Stimulated activated CD4-positive, alpha-beta T cell treated with anti-CD3 and anti-CD28 coated beads, Interleukin-15, amount 100 ng/mL, for 24 hours (primary cell): ENCODE measurements at regions not wholly inside any gene's neighbourhood (a gene's known extent, or its start where the extent isn't known, plus 50 kb on each side); places are given as distances from the start of the nearest gene placed in this dataset.
"Not testable (repeated sequence)": the region's sequence is repeated elsewhere in the genome, so short reads cannot be mapped to it uniquely, and the experiment has no call there.

Experiments
- DNase-seq: peaks from one replicate; pipeline ENCODE4 v3.0.0-alpha.2; 2020

- no peak for DNase-seq
Observed at GRCh38 chr5:71910741-71911140, 191.7 kb downstream of the CARTPT start.

- no peak for DNase-seq
Observed at GRCh38 chr5:71912021-71912420, 192.9 kb downstream of the CARTPT start.

GRCh38 chr5:71914281-71914680 is 193.0 kb upstream of the MAP1B start:
- DNase-seq = no peak

- DNase-seq = no peak
Observed at GRCh38 chr5:71922584-71923106, 184.6 kb upstream of the MAP1B start.

- DNase-seq = no peak
Observed at GRCh38 chr5:71923755-71924154, 183.5 kb upstream of the MAP1B start.

- DNase-seq = no peak
Observed at GRCh38 chr5:71924325-71924724, 182.9 kb upstream of the MAP1B start.

- DNase-seq = no peak
Observed at GRCh38 chr5:71924980-71925379, 182.3 kb upstream of the MAP1B start.

GRCh38 chr5:71925608-71926091 is 181.6 kb upstream of the MAP1B start:
- DNase-seq = no peak

- no peak for DNase-seq
Observed at GRCh38 chr5:71929003-71929402, 178.3 kb upstream of the MAP1B start.

- DNase-seq = not testable (repeated sequence)
Observed at GRCh38 chr5:71930554-71930953, 176.7 kb upstream of the MAP1B start.

- DNase-seq = no peak
Observed at GRCh38 chr5:71932131-71932654, 175.1 kb upstream of the MAP1B start.

GRCh38 chr5:71932655-71933338 is 174.5 kb upstream of the MAP1B start:
- DNase-seq = no peak

- no peak for DNase-seq
Observed at GRCh38 chr5:71934322-71934721, 173.0 kb upstream of the MAP1B start.

GRCh38 chr5:71937921-71938698 is 169.2 kb upstream of the MAP1B start:
- no peak for DNase-seq

GRCh38 chr5:71938895-71939294 is 168.4 kb upstream of the MAP1B start:
- no peak for DNase-seq

- no peak for DNase-seq
Observed at GRCh38 chr5:71939452-71940230, 167.6 kb upstream of the MAP1B start.

GRCh38 chr5:71943874-71944273 is 163.4 kb upstream of the MAP1B start:
- no peak for DNase-seq

GRCh38 chr5:71945436-71945835 is 161.8 kb upstream of the MAP1B start:
- no peak for DNase-seq

- DNase-seq = no peak
Observed at GRCh38 chr5:71946343-71947030, 160.8 kb upstream of the MAP1B start.

GRCh38 chr5:71948206-71948605 is 159.1 kb upstream of the MAP1B start:
- DNase-seq = no peak

- DNase-seq = no peak
Observed at GRCh38 chr5:71949772-71950171, 157.5 kb upstream of the MAP1B start.

GRCh38 chr5:71953866-71954265 is 153.4 kb upstream of the MAP1B start:
- no peak for DNase-seq
